NT2/D1 (cell line): ENCODE measurements at regions not wholly inside any gene's neighbourhood (a gene's known extent, or its start where the extent isn't known, plus 50 kb on each side); places are given as distances from the start of the nearest gene placed in this dataset.

ENCODE experiments used
- SUZ12 ChIP-seq: IDR thresholded peaks from 2 replicates; pipeline ENCODE4 v1.6.1; 2011; ENCODE audit not compliant: insufficient read length, insufficient read depth; ENCODE audit errors: extremely low read depth
- ZNF274 ChIP-seq: IDR thresholded peaks from 2 replicates; pipeline ENCODE4 v1.6.1; 2011; ENCODE audit warnings: mild to moderate bottlenecking, low read depth, low read length

- TF ChIP-seq SUZ12: no peak
- no peak for TF ChIP-seq ZNF274
These were observed 60.9 kb upstream of the TLR4 start for GRCh38 chr9:117643288-117643654.
